DND-41 (cell line): ENCODE measurements at regions not wholly inside any gene's neighbourhood (a gene's known extent, or its start where the extent isn't known, plus 50 kb on each side); places are given as distances from the start of the nearest gene placed in this dataset.

Experiments
- CTCF ChIP-seq: IDR thresholded peaks from 2 replicates; pipeline ENCODE4 v1.5.1; 2012; ENCODE audit warnings: borderline replicate concordance, low read length, moderate library complexity, mild to moderate bottlenecking; ENCODE audit not compliant: poor library complexity, severe bottlenecking; ENCODE audit errors: extremely low read depth
- EZH2 ChIP-seq: IDR thresholded peaks from 3 replicates; pipeline ENCODE4 v1.6.1; 2012; ENCODE audit warnings: borderline replicate concordance, low read depth, mild to moderate bottlenecking, moderate library complexity, low read length, inconsistent platforms; ENCODE audit not compliant: severe bottlenecking

GRCh38 chr15:62250186-62250585 lies 85.1 kb upstream of the C2CD4B start:
- no peak for TF ChIP-seq CTCF
- no peak for TF ChIP-seq EZH2
